ENCODE measurements at regions not wholly inside any gene's neighbourhood (a gene's known extent, or its start where the extent isn't known, plus 50 kb on each side); places are given as distances from the start of the nearest gene placed in this dataset.

- Histone ChIP-seq H3K4me3 (no peak overlapping the region), H3K36me3 (no peaks in the 10 kb centered on the region), H3K27ac (peak overlapping the region; percentile 2 to 30), H3K4me1 (peaks cover 9 to 26% of the 10 kb centered on the region in 2 donors), H3K27me3 (peaks cover 0 to 21% of the 10 kb centered on the region in 2 donors), H3K9me3 (no peaks in the 10 kb centered on the region)
- TF ChIP-seq, protein P1, sequence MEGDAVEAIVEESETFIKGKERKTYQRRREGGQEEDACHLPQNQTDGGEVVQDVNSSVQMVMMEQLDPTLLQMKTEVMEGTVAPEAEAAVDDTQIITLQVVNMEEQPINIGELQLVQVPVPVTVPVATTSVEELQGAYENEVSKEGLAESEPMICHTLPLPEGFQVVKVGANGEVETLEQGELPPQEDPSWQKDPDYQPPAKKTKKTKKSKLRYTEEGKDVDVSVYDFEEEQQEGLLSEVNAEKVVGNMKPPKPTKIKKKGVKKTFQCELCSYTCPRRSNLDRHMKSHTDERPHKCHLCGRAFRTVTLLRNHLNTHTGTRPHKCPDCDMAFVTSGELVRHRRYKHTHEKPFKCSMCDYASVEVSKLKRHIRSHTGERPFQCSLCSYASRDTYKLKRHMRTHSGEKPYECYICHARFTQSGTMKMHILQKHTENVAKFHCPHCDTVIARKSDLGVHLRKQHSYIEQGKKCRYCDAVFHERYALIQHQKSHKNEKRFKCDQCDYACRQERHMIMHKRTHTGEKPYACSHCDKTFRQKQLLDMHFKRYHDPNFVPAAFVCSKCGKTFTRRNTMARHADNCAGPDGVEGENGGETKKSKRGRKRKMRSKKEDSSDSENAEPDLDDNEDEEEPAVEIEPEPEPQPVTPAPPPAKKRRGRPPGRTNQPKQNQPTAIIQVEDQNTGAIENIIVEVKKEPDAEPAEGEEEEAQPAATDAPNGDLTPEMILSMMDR (IDR thresholded peaks at IDR 0.05), result no peak
- DNase-seq (no peak), ATAC-seq (no peak)
- intact Hi-C loops (cut with DNase I), result no loop called here
Observed at GRCh38 chr10:47167591-47167990, 132.4 kb upstream of the GDF10 start.

DNA sequence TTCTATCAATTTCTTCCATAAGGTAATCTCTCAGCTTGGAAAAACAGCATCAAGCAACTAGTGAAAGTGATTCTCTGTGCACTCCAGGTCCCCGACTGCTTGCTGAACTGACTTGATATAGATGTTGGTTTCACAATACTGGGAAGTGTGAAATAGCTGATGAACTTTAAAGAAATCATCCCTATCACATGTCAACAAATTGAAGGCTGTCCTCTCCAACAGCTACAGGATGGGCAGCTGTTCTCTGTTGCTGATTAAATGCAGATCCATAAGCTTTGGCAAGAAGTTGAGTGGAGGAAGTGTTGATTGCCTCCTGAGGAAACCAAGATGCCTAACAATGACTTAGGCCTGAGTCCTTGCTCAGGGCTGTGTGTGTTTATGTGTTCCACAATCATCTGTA lies 130.4 kb upstream of the GDF10 start:
- intact Hi-C loops (cut with DNase I), result no loop called here
- Histone ChIP-seq H3K36me3 (no peaks in the 10 kb centered on the region), H3K9me3 (no peaks in the 10 kb centered on the region), H3K4me1 (peaks cover 9 to 26% of the 10 kb centered on the region in 2 donors), H3K27ac (no peak overlapping the region), H3K27me3 (peaks cover 0 to 14% of the 10 kb centered on the region in 2 donors), H3K4me3 (no peak overlapping the region)
- DNase-seq (no peak), ATAC-seq (no peak)
- TF ChIP-seq, protein P1 (IDR thresholded peaks at IDR 0.05), result no peak

DNA sequence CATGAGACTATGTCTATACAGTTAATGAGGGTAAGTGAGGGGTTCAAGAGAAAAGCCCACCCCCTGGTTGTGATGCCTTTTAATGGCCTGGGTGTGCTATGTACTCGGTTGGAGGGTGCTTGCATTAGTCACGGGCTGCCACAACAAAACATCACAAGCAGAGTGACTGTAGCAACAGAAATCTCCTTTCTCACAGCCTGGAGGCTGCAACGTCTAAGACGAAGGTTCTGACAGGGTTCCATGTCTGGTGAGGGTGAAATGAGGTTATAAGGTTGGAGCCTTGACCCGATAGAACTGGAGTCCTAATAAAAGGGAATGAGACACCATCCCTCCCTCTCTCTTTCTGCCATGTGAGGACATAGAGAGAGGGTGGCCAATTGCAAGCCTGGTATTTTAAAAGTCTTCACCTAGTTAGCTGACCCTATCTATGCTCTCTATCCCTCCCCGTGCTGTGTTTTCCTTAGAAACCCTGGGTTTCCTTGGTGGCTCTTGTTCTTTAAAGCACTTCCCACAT lies 126.0 kb upstream of the GDF10 start:
- Histone ChIP-seq H3K4me1 (no peaks in the 10 kb centered on the region), H3K9me3 (no peaks in the 10 kb centered on the region), H3K4me3 (no peak overlapping the region), H3K36me3 (no peaks in the 10 kb centered on the region), H3K27ac (no peak overlapping the region), H3K27me3 (no peaks in the 10 kb centered on the region)
- TF ChIP-seq, protein P1 (IDR thresholded peaks at IDR 0.05), result no peak
- intact Hi-C loops (cut with DNase I), result no loop called here
- DNase-seq (no peak), ATAC-seq (no peak)

DNA sequence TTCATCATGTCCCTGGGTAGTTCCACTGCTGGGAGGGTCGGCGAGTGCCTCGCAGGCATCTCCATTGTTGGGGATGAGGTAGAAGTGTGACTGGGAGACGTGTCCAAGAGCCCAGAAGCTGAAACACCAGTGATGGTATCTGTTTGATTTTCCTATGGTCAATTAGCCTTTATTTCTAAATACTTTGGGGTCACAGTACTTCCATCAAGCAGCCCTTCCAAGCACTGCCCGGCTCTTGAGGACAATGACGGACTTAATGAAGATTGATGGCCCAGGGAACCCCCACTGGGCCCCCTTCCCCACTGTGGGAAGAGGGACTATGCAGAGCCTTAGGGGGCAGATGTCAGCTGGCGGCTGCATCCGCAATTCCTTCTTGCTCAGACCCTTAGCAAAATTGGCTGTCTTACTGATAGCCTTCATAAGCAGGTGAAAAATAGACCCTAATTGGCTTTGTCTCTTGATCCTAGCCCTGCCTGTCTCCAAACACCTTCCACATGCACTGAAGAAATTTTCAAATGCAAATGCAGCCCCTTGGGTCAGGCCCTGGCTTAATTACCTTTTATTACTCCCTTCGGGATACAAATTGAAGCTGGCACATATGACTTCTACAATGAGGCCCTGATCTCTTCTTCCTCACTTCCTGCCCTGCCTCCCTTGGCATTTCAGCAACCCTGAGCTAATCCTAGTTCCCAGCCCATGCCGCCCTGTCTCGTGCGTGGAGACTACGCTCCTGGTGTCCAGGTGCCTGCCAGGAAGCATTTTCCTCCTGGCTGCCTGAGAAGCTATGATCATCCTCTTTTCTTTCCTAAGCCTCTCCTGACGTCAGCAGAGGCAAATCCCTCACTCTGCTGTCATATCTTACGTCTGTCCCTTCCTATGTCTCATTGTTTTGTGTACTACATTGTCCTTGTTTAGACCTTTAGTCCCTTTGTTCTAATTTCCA lies 124.5 kb upstream of the GDF10 start:
- Histone ChIP-seq H3K9me3 (no peaks in the 10 kb centered on the region), H3K36me3 (no peaks in the 10 kb centered on the region), H3K4me1 (no peaks in the 10 kb centered on the region), H3K4me3 (no peak overlapping the region), H3K27me3 (no peaks in the 10 kb centered on the region), H3K27ac (no peak overlapping the region)
- TF ChIP-seq, protein P1 (IDR thresholded peaks at IDR 0.05), result no peak
- no peak for ATAC-seq
- intact Hi-C loops (cut with DNase I), result no loop called here
- DNase-seq, result no peak

DNA sequence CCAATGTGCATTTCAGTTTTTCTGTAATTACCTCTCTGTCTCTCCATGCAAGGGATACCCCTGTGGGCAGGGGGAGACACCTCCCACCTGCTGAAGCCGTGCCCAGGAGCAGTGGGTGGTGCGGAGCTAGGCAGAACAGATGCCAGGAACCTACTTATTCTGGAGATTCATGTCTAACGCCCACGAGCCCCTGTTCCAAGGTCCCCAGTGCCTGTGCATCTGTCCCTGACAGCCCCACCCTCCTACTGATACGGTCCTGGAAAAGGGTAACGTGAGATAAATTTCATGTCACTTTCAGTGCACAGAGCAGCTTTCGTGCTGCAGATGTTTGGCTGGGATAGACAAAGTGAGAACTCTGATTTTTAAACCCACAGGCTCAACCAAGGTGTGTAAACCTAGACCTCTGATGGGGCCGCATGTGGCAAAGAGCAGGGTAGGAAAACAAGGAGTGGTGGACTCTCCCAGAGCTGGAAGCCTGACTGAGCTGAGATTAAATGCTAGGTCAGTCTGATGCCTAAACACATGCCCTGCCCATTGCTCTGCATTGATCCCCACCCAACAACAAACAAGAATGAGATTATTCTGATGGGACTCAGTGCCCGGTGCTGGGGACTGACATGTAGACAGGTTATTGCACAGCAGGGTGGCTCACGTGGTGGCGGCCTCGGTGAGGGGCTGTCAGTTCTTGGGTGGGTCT lies 123.6 kb upstream of the GDF10 start:
- ATAC-seq, result no peak
- TF ChIP-seq, protein P1 (IDR thresholded peaks at IDR 0.05), result no peak

More for the DNA sequence above, 123.6 kb upstream of the GDF10 start:
- intact Hi-C loops (cut with DNase I), result no loop called here
- Histone ChIP-seq H3K27me3 (no peaks in the 10 kb centered on the region), H3K4me1 (no peaks in the 10 kb centered on the region), H3K36me3 (no peaks in the 10 kb centered on the region), H3K4me3 (no peak overlapping the region), H3K9me3 (no peaks in the 10 kb centered on the region), H3K27ac (no peak overlapping the region)
- no peak for DNase-seq
